Thoracic aorta (tissue), 2 donors: ENCODE measurements at regions not wholly inside any gene's neighbourhood (a gene's known extent, or its start where the extent isn't known, plus 50 kb on each side); places are given as distances from the start of the nearest gene placed in this dataset.
"Not testable (repeated sequence)": the region's sequence is repeated elsewhere in the genome, so short reads cannot be mapped to it uniquely, and the experiment has no call there.

Source experiments
- ATAC-seq: fragments of 150-250 bp; one replicate; pipeline ENCODE4 v1.8.0; 2017; ENCODE audit warnings: low read depth; ENCODE audit not compliant: insufficient number of reproducible peaks, low FRiP score
- DNase-seq: peaks from one replicate; pipeline ENCODE4 v3.0.0-alpha.2; 2020; ENCODE audit warnings: low spot score
- H3K27ac ChIP-seq, 2 donors: fragments of 200-600 bp; sonication (generic); 1 replicate in 1 of 2; 2 replicates in 1 of 2; pipeline ENCODE4 v1.5.1; 2016; ENCODE audit warnings: mild to moderate bottlenecking in 2 of 2, moderate library complexity in 2 of 2
- H3K27me3 ChIP-seq: fragments of 200-600 bp; sonication (generic); replicated peaks from 2 replicates; pipeline ENCODE4 v1.6.0; 2016; ENCODE audit warnings: mild to moderate bottlenecking; ENCODE audit not compliant: insufficient read depth
- H3K36me3 ChIP-seq: fragments of 200-600 bp; sonication (generic); one replicate; pipeline ENCODE4 v1.5.1; 2016
- H3K4me1 ChIP-seq, 2 donors: fragments of 200-600 bp; sonication (generic); 1 replicate in 1 of 2; 2 replicates in 1 of 2; pipeline versions ENCODE4 v1.5.1 to v1.6.0; 2016; ENCODE audit warnings: low read depth in 2 of 2, mild to moderate bottlenecking in 1 of 2; ENCODE audit not compliant: control insufficient read depth in 1 of 2
- H3K4me3 ChIP-seq: fragments of 200-600 bp; sonication (generic); 2 replicates; pipeline ENCODE4 v1.5.1; 2016; ENCODE audit warnings: mild to moderate bottlenecking
- H3K9me3 ChIP-seq: fragments of 200-600 bp; sonication (generic); 2 replicates; pipeline ENCODE4 v1.5.1; 2016
- CTCF ChIP-seq: fragments of 200-600 bp; sonication (generic); IDR thresholded peaks from one replicate; pipeline ENCODE4 v1.5.1; 2019; ENCODE audit warnings: antibody characterized with exemption

DNA sequence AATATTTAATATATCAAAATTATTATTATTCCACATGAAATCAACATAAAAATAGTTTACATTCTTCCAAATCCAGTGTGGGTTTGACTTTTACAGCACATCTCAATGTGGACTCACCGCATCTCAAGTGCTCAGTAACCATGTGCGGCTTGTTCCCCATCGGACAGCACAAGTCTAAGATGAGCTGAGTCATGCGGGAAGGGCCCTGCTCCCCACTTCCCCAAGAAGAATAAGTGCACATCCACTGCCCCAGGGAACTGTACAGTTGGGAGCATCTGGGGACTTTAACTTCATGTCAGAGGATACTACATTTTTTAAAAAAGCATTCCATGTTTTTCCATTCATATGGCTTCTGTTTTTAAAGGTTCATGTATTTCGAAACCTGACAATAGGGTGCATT lies 325.6 kb downstream of the BTBD3 start:
- no peaks in the 10 kb centered on the region for H3K27me3 ChIP-seq
- no peak for TF ChIP-seq CTCF
- ATAC-seq (no peak), DNase-seq (no peak)
- no peaks in the 10 kb centered on the region for H3K36me3 ChIP-seq
- H3K27ac ChIP-seq = no peak overlapping the region
- no peaks in the 10 kb centered on the region for H3K9me3 ChIP-seq
- H3K4me3 ChIP-seq = no peak overlapping the region
- H3K4me1 ChIP-seq = no peaks in the 10 kb centered on the region

- H3K36me3 ChIP-seq = no peaks in the 10 kb centered on the region
- DNase-seq (no peak), ATAC-seq (no peak)
- no peak overlapping the region for H3K4me3 ChIP-seq
- H3K9me3 ChIP-seq = no peaks in the 10 kb centered on the region
- no peaks in the 10 kb centered on the region for H3K4me1 ChIP-seq
- H3K27ac ChIP-seq = no peak overlapping the region
- TF ChIP-seq CTCF = no peak
- no peaks in the 10 kb centered on the region for H3K27me3 ChIP-seq
Measured at GRCh38 chr20:12248481-12248880, 330.8 kb downstream of the BTBD3 start.

DNA sequence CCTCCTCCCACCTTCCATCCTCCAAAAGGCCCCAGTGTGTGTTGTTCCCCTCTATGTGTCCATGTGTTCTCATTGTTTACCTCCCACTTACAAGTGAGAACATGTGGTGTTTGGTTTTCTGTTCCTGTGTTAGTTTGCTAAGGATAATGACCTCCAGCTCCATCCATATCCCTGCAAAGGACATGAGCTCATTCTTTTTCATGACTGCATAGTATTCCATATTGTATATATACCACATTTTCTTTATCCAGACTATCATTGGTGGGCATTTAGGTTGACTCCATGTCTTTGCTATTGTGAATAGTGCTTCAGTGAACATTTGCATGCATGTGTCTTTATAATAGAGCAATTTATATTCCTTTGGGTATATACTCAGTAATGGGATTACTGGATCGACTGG lies 333.0 kb downstream of the BTBD3 start:
- H3K36me3 ChIP-seq, H3K9me3 ChIP-seq, H3K4me3 ChIP-seq, H3K27me3 ChIP-seq, H3K4me1 ChIP-seq, ATAC-seq, DNase-seq, H3K27ac ChIP-seq: not testable (repeated sequence)

DNA sequence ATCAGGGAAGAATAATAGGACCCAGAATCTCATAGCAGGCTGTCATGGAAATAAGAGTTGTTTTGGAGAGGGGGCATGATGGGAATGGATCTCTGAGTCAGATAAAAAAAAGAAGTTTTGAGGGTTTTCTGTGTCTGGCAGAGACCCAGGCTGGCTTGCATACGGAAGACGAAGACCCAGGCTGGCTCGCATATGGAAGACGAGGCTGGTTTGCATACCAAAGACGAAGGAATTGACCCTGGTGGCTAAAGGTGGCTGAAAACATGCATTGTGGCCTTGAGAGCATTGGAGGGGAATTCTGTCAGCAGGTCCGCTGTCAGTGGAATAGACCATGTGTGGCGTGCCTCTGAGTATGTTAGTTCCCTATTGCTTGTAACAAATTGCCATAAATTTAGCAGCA lies 335.1 kb downstream of the BTBD3 start:
- Histone ChIP-seq H3K4me3 (no peak overlapping the region), H3K9me3 (no peaks in the 10 kb centered on the region), H3K27ac (no peak overlapping the region), H3K4me1 (no peaks in the 10 kb centered on the region), H3K27me3 (no peaks in the 10 kb centered on the region), H3K36me3 (no peaks in the 10 kb centered on the region)
- TF ChIP-seq CTCF = no peak
- no peak for DNase-seq
- ATAC-seq = no peak

DNA sequence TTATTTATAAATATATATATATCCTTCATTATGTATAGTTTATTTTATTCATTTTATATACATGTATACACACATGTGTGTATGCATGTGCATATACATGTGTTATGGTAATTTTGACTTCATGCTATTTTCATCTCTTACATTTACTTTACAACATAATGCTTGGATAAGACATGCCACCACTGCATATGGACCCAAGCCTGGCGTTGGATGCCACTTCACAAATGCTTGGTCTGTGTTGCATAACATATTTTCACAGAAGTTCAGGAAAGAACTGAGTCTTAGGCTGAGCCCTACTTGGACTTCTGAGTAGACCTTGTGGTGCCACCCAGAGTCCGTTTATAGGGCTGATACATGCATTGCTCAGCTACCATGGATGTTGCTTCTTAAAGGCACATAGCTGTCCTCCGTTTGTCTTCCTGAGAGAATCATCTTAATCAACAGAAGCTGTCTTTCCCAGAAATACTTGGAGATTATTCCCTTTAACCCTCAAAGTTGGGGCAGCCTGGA lies 337.8 kb downstream of the BTBD3 start:
- TF ChIP-seq CTCF = no peak

DNA sequence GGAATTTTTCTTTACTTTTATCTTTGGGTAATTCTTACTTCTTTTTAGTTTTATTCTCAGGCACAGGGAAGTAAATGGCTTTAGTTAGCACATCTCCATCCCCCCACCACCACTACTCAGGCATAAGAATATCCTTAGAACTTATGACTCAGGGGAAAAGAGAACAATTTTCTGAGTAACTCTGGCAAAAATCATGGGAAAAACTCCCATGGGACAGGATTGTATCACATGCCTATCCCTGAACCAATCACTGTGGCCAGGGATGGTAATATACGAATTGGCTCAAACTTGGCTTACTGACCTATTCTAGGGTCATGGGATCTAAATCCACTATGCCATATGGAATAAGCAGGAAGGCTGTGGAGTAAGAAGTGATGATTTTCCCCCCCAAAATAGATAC lies 339.1 kb downstream of the BTBD3 start:
- H3K4me1 ChIP-seq = no peaks in the 10 kb centered on the region
- DNase-seq = no peak

More for the DNA sequence above, 337.8 kb downstream of the BTBD3 start:
- H3K4me1 ChIP-seq = no peaks in the 10 kb centered on the region
- no peaks in the 10 kb centered on the region for H3K36me3 ChIP-seq
- no peak overlapping the region for H3K27ac ChIP-seq
- H3K9me3 ChIP-seq = no peaks in the 10 kb centered on the region
- H3K27me3 ChIP-seq = no peaks in the 10 kb centered on the region
- no peak for DNase-seq
- H3K4me3 ChIP-seq = no peak overlapping the region
- no peak for ATAC-seq

More for the DNA sequence above, 339.1 kb downstream of the BTBD3 start:
- Histone ChIP-seq H3K4me3 (no peak overlapping the region), H3K27ac (no peak overlapping the region), H3K27me3 (no peaks in the 10 kb centered on the region), H3K36me3 (no peaks in the 10 kb centered on the region), H3K9me3 (no peaks in the 10 kb centered on the region)
- no peak for TF ChIP-seq CTCF
- ATAC-seq = no peak
